ENCODE measurements at regions not wholly inside any gene's neighbourhood (a gene's known extent, or its start where the extent isn't known, plus 50 kb on each side); places are given as distances from the start of the nearest gene placed in this dataset.

- no peak for DNase-seq (ENCODE audit: low read depth, low spot score)
These were observed 223.5 kb downstream of the BTG1 start for GRCh38 chr12:91922139-91922538.

- no peak for DNase-seq (ENCODE audit: low read depth, low spot score)
These were observed 224.1 kb downstream of the BTG1 start for GRCh38 chr12:91921555-91921954.

GRCh38 chr12:91920741-91921140, 224.9 kb downstream of the BTG1 start:
- no peak for DNase-seq (ENCODE audit: low read depth, low spot score)

- no peak for DNase-seq (ENCODE audit: low read depth, low spot score)
These were observed 225.4 kb downstream of the BTG1 start for GRCh38 chr12:91920276-91920675.

- no peak for DNase-seq (ENCODE audit: low read depth, low spot score)
These were observed 227.2 kb downstream of the BTG1 start for GRCh38 chr12:91918431-91918830.

- no peak for DNase-seq (ENCODE audit: low read depth, low spot score)
These were observed 230.9 kb downstream of the BTG1 start for GRCh38 chr12:91914701-91915100.

- DNase-seq (ENCODE audit: low read depth, low spot score): no peak
These were observed 232.0 kb downstream of the BTG1 start for GRCh38 chr12:91913651-91914050.

- no peak for DNase-seq (ENCODE audit: low read depth, low spot score)
These were observed 232.5 kb downstream of the BTG1 start for GRCh38 chr12:91913124-91913523.

GRCh38 chr12:91912178-91912577, 233.5 kb downstream of the BTG1 start:
- DNase-seq (ENCODE audit: low read depth, low spot score): no peak

GRCh38 chr12:91910871-91911388, 234.7 kb downstream of the BTG1 start:
- DNase-seq (ENCODE audit: low read depth, low spot score): no peak

GRCh38 chr12:91902860-91903683, 242.6 kb downstream of the BTG1 start:
- no peak for DNase-seq (ENCODE audit: low read depth, low spot score)

GRCh38 chr12:91901381-91902074, 244.1 kb downstream of the BTG1 start:
- DNase-seq (ENCODE audit: low read depth, low spot score): no peak

GRCh38 chr12:91900971-91901370, 244.7 kb downstream of the BTG1 start:
- no peak for DNase-seq (ENCODE audit: low read depth, low spot score)

- no peak for DNase-seq (ENCODE audit: low read depth, low spot score)
These were observed 246.6 kb downstream of the BTG1 start for GRCh38 chr12:91899056-91899455.

GRCh38 chr12:91897025-91897515, 248.6 kb downstream of the BTG1 start:
- DNase-seq (ENCODE audit: low read depth, low spot score): no peak

- no peak for DNase-seq (ENCODE audit: low read depth, low spot score)
These were observed 249.2 kb downstream of the BTG1 start for GRCh38 chr12:91896286-91897024.

- no peak for DNase-seq (ENCODE audit: low read depth, low spot score)
These were observed 250.7 kb downstream of the BTG1 start for GRCh38 chr12:91894911-91895310.

GRCh38 chr12:91893476-91893875, 252.2 kb downstream of the BTG1 start:
- no peak for DNase-seq (ENCODE audit: low read depth, low spot score)

- DNase-seq (ENCODE audit: low read depth, low spot score): no peak
These were observed 253.4 kb downstream of the BTG1 start for GRCh38 chr12:91892081-91892855.

- DNase-seq (ENCODE audit: low read depth, low spot score): no peak
These were observed 254.9 kb downstream of the BTG1 start for GRCh38 chr12:91890742-91891141.

- no peak for DNase-seq (ENCODE audit: low read depth, low spot score)
These were observed 255.7 kb downstream of the BTG1 start for GRCh38 chr12:91889910-91890309.

Measured in smooth muscle cell of the brain vasculature (primary cell).